OCI-LY7 (cell line): ENCODE measurements at regions not wholly inside any gene's neighbourhood (a gene's known extent, or its start where the extent isn't known, plus 50 kb on each side); places are given as distances from the start of the nearest gene placed in this dataset.

ENCODE experiments used
- BruUV-seq: library from RNA; stranded (reverse); fragments of 400-500 nt; replicated peaks from 2 replicates; lab custom pipeline; 2021; lab: Mats Ljungman, UMichigan
- CTCF ChIA-PET: fragments of 300-600 bp; sonication (Branson Sonifier 250); formaldehyde crosslinking; loops from one replicate; lab custom pipeline; 2022; ENCODE audit warnings: antibody characterized with exemption; ENCODE audit not compliant: unreplicated experiment; lab: Charles Lee
- POLR2A ChIA-PET: fragments of 300-600 bp; sonication (Branson Sonifier 250); formaldehyde crosslinking; loops from one replicate; lab custom pipeline; 2022; ENCODE audit warnings: antibody characterized with exemption; lab: Charles Lee
- DNase-seq: peaks from one replicate; pipeline ENCODE4 v3.0.0-alpha.2; 2015; ENCODE audit warnings: low spot score
- H2AFZ ChIP-seq: fragments of 200-600 bp; sonication (generic), shearing (Covaris generic); 2 replicates; pipeline ENCODE4 v1.6.1; 2014; ENCODE audit warnings: mild to moderate bottlenecking, antibody characterized with exemption, low read length, moderate library complexity
- H3K27ac ChIP-seq: fragments of 200-600 bp; sonication (generic); 2 replicates; pipeline ENCODE4 v1.5.1; 2014; ENCODE audit warnings: mixed run types, low read depth, mild to moderate bottlenecking, moderate library complexity, low read length, inconsistent platforms; ENCODE audit not compliant: poor library complexity, severe bottlenecking
- H3K36me3 ChIP-seq: fragments of 200-600 bp; sonication (generic); 2 replicates; pipeline ENCODE4 v1.6.1; 2014; ENCODE audit warnings: mild to moderate bottlenecking, antibody characterized with exemption, low read length, moderate library complexity, mixed read lengths; ENCODE audit not compliant: insufficient read depth
- H3K4me1 ChIP-seq: fragments of 200-600 bp; sonication (generic); 2 replicates; pipeline ENCODE4 v1.5.1; 2014; ENCODE audit warnings: mild to moderate bottlenecking, low read length; ENCODE audit not compliant: insufficient read depth, poor library complexity, severe bottlenecking
- H3K4me2 ChIP-seq: fragments of 200-600 bp; sonication (generic); 2 replicates; pipeline ENCODE4 v1.6.1; 2014; ENCODE audit warnings: mild to moderate bottlenecking, low read length
- H3K4me3 ChIP-seq: fragments of 200-600 bp; sonication (generic); 2 replicates; pipeline ENCODE4 v1.5.1; 2014; ENCODE audit warnings: mild to moderate bottlenecking, low read depth, low read length; ENCODE audit not compliant: poor library complexity, severe bottlenecking
- H3K79me2 ChIP-seq: fragments of 200-600 bp; sonication (generic); 2 replicates; pipeline ENCODE4 v1.6.1; 2016; ENCODE audit warnings: low read depth, mild to moderate bottlenecking, low read length, moderate library complexity, mixed read lengths; ENCODE audit not compliant: insufficient read depth
- H3K9me2 ChIP-seq: fragments of 200-600 bp; sonication (generic); 2 replicates; pipeline ENCODE4 v1.6.1; 2016; ENCODE audit warnings: mild to moderate bottlenecking, low read length, mixed read lengths; ENCODE audit not compliant: insufficient read depth
- H3K9me3 ChIP-seq: fragments of 200-600 bp; sonication (generic); 2 replicates; pipeline ENCODE4 v1.6.1; 2014; ENCODE audit warnings: mild to moderate bottlenecking, mixed run types, low read length, mixed read lengths
- H4K20me1 ChIP-seq: fragments of 200-600 bp; sonication (generic); 2 replicates; pipeline ENCODE4 v1.6.1; 2014; ENCODE audit warnings: mild to moderate bottlenecking, antibody characterized with exemption, low read length, moderate library complexity, mixed read lengths; ENCODE audit not compliant: insufficient read depth
- EZH2phosphoT487 ChIP-seq: fragments of 200-600 bp; sonication (generic); IDR thresholded peaks from 2 replicates; pipeline ENCODE4 v1.6.1; 2018; ENCODE audit warnings: low read depth, borderline replicate concordance, mild to moderate bottlenecking, mixed run types, antibody characterized with exemption, low read length, moderate library complexity, mixed read lengths
- intact Hi-C: fragments of 100-400 bp; cut with micrococcal nuclease; formaldehyde crosslinking; loops from one replicate; pipeline ENCODE4 v1.10.0; 2022; ENCODE audit not compliant: unreplicated experiment
- TF ChIP-seq, protein P1 (sequence below): fragments of 200-600 bp; sonication (generic); conservative IDR thresholded peaks from 2 replicates; pipeline ENCODE4 v1.5.1; 2014; ENCODE audit warnings: mild to moderate bottlenecking, antibody characterized with exemption, low read length, moderate library complexity, mixed read lengths

DNA sequence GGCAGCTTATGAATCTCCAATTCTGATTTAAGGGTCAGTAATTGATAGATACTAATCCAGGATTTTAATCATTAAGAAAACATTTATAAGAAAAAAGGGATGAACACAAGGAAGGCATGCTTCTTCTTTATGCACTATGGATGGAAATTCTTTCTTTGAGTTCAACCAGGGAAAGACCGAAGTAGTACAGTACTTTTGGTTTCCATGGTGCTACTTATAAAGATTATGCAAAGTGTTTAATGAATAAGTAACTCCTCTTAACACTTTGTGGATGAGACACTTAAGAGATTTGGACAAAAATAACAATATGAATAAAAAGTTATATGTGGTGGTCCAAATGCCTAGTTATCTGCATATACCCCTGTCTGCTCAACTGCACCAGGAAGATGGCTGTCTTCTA lies 666.5 kb upstream of the FANCL start:
- no peaks in the 10 kb centered on the region for H3K79me2 ChIP-seq
- no peak overlapping the region for H3K4me3 ChIP-seq
- H3K36me3 ChIP-seq = no peaks in the 10 kb centered on the region
- TF ChIP-seq, protein P1, sequence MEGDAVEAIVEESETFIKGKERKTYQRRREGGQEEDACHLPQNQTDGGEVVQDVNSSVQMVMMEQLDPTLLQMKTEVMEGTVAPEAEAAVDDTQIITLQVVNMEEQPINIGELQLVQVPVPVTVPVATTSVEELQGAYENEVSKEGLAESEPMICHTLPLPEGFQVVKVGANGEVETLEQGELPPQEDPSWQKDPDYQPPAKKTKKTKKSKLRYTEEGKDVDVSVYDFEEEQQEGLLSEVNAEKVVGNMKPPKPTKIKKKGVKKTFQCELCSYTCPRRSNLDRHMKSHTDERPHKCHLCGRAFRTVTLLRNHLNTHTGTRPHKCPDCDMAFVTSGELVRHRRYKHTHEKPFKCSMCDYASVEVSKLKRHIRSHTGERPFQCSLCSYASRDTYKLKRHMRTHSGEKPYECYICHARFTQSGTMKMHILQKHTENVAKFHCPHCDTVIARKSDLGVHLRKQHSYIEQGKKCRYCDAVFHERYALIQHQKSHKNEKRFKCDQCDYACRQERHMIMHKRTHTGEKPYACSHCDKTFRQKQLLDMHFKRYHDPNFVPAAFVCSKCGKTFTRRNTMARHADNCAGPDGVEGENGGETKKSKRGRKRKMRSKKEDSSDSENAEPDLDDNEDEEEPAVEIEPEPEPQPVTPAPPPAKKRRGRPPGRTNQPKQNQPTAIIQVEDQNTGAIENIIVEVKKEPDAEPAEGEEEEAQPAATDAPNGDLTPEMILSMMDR = no peak
- no peak for TF ChIP-seq EZH2phosphoT487
- no peak overlapping the region for H2AFZ ChIP-seq
- no peaks in the 10 kb centered on the region for H4K20me1 ChIP-seq
- H3K4me2 ChIP-seq = no peak overlapping the region
- no peaks in the 10 kb centered on the region for H3K9me3 ChIP-seq
- no peak overlapping the region for H3K27ac ChIP-seq
- BruUV-seq = no TSS peak
- ChIA-PET CTCF (no interaction called here), POLR2A (no interaction called here)
- intact Hi-C loops = no loop called here
- no peak for DNase-seq
- no peaks in the 10 kb centered on the region for H3K9me2 ChIP-seq
- no peaks in the 10 kb centered on the region for H3K4me1 ChIP-seq

DNA sequence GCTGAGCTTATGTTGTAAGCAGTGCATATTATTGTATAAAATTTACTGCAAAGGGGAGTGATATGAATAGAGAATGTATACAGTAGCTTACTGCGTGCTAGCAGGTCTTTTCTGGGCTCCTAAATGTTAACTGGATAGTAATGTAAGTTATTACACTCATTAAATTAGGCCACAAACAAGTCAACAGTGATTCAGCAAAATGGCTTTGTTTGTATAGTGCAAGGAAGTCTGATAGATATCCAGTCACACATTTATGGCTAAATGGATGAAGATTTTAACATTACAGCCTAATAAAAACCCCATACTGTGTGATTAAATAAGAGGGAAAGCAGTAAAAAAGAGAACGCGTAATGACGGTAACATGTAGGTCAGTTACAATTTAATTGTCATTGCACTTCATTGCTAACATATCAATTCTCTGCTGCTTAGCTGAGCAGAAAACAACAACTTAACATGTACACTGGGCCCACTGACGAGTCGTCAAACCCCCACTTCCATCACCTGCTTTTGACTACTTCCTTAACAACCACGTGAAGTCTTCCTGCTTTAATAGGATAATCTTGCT lies 665.0 kb upstream of the FANCL start:
- DNase-seq = no peak
- no peaks in the 10 kb centered on the region for H3K4me1 ChIP-seq
- intact Hi-C loops = no loop called here
- no peak for TF ChIP-seq EZH2phosphoT487
- TF ChIP-seq, protein P1 = no peak
- no peaks in the 10 kb centered on the region for H3K9me3 ChIP-seq
- no peaks in the 10 kb centered on the region for H4K20me1 ChIP-seq
- ChIA-PET CTCF (no interaction called here), POLR2A (no interaction called here)
- no peaks in the 10 kb centered on the region for H3K79me2 ChIP-seq
- H3K4me3 ChIP-seq = no peak overlapping the region
- no peaks in the 10 kb centered on the region for H3K9me2 ChIP-seq
- H3K27ac ChIP-seq = no peak overlapping the region
- no peaks in the 10 kb centered on the region for H3K36me3 ChIP-seq
- no TSS peak for BruUV-seq
- no peak overlapping the region for H3K4me2 ChIP-seq
- no peak overlapping the region for H2AFZ ChIP-seq

DNA sequence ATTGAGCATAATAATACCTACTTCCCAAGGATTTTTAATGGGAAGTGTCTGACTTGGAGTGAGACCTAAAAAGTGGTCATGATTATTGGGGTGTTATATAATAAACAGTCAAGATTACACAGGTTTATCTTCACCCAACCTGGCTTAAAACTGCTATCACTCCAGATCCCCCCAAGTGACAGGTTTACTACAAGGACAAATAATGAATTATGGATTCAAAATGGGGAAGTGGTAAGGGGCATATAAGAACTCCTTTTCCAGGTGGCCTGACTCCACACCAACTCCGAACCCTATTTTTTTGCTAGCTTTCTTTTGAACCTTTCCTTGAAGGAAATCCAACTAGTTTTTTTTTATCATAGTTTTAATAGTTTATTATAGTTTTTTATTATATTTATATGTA lies 663.0 kb upstream of the FANCL start:
- Histone ChIP-seq H3K4me3 (no peak overlapping the region), H4K20me1 (no peaks in the 10 kb centered on the region), H3K4me2 (no peak overlapping the region), H3K36me3 (no peaks in the 10 kb centered on the region), H3K9me3 (no peaks in the 10 kb centered on the region), H3K9me2 (no peaks in the 10 kb centered on the region), H3K27ac (no peak overlapping the region), H3K79me2 (no peaks in the 10 kb centered on the region), H3K4me1 (no peaks in the 10 kb centered on the region), H2AFZ (no peak overlapping the region)
- CTCF ChIA-PET = no interaction called here
- DNase-seq = no peak
- TF ChIP-seq, protein P1 = no peak
- TF ChIP-seq EZH2phosphoT487 = no peak
- POLR2A ChIA-PET = interaction anchor here (0.6 kb wide), 1 partner anchor 10 kb away, joined by 4 read pairs; no protein-coding TSS in a partner anchor
- intact Hi-C loops = no loop called here
- no TSS peak for BruUV-seq
